ENCODE measurements at regions not wholly inside any gene's neighbourhood (a gene's known extent, or its start where the extent isn't known, plus 50 kb on each side); places are given as distances from the start of the nearest gene placed in this dataset.

- no peak for DNase-seq (ENCODE audit: extremely low spot score in 2 of 2)
- Histone ChIP-seq H3K4me3 (no peak overlapping the region), H3K9me3 (no peaks in the 10 kb centered on the region), H3K27ac (no peak overlapping the region), H3K4me1 (no peaks in the 10 kb centered on the region), H3K27me3 (no peaks in the 10 kb centered on the region), H3K36me3 (no peaks in the 10 kb centered on the region)
- intact Hi-C loops (cut with DNase I) = no loop called here
- TF ChIP-seq CTCF (IDR thresholded peaks at IDR 0.05) = no peak
- TF ChIP-seq POLR2AphosphoS5 (IDR thresholded peaks at IDR 0.05; ENCODE audit: insufficient read depth in 1 of 2, low read depth in 1 of 2) = no peak
- no peak for TF ChIP-seq POLR2A (IDR thresholded peaks at IDR 0.05)
Observed at GRCh38 chr18:70840649-70841048, 551.8 kb downstream of the SOCS6 start.

GRCh38 chr18:70827632-70828031 is 538.8 kb downstream of the SOCS6 start:
- no peaks in the 10 kb centered on the region for H3K4me1 ChIP-seq
- H3K27ac ChIP-seq = no peak overlapping the region
- H3K27me3 ChIP-seq = no peaks in the 10 kb centered on the region
- TF ChIP-seq POLR2A (IDR thresholded peaks at IDR 0.05) (no peak), CTCF (IDR thresholded peaks at IDR 0.05) (no peak), POLR2AphosphoS5 (IDR thresholded peaks at IDR 0.05; ENCODE audit: insufficient read depth in 1 of 2, low read depth in 1 of 2) (no peak)
- intact Hi-C loops (cut with DNase I) = no loop called here
- H3K9me3 ChIP-seq = no peaks in the 10 kb centered on the region
- no peaks in the 10 kb centered on the region for H3K36me3 ChIP-seq
- H3K4me3 ChIP-seq = no peak overlapping the region
- no peak for DNase-seq (ENCODE audit: extremely low spot score in 2 of 2)

GRCh38 chr18:70826571-70826970 is 537.7 kb downstream of the SOCS6 start:
- TF ChIP-seq POLR2AphosphoS5 (IDR thresholded peaks at IDR 0.05; ENCODE audit: insufficient read depth in 1 of 2, low read depth in 1 of 2) = no peak
- intact Hi-C loops (cut with DNase I) = no loop called here
- Histone ChIP-seq H3K9me3 (no peaks in the 10 kb centered on the region), H3K4me3 (no peak overlapping the region), H3K4me1 (no peaks in the 10 kb centered on the region), H3K36me3 (no peaks in the 10 kb centered on the region), H3K27ac (no peak overlapping the region), H3K27me3 (no peaks in the 10 kb centered on the region)
- no peak for DNase-seq (ENCODE audit: extremely low spot score in 2 of 2)

- no peak overlapping the region for H3K27ac ChIP-seq
- TF ChIP-seq POLR2AphosphoS5 (IDR thresholded peaks at IDR 0.05; ENCODE audit: insufficient read depth in 1 of 2, low read depth in 1 of 2) = no peak
- no peak for TF ChIP-seq CTCF (IDR thresholded peaks at IDR 0.05)
- TF ChIP-seq POLR2A (IDR thresholded peaks at IDR 0.05) = no peak
- no peaks in the 10 kb centered on the region for H3K9me3 ChIP-seq
- H3K36me3 ChIP-seq = no peaks in the 10 kb centered on the region
- H3K27me3 ChIP-seq = no peaks in the 10 kb centered on the region
- intact Hi-C loops (cut with DNase I) = no loop called here
- DNase-seq (ENCODE audit: extremely low spot score in 2 of 2) = no peak
- no peaks in the 10 kb centered on the region for H3K4me1 ChIP-seq
- no peak overlapping the region for H3K4me3 ChIP-seq
Observed at GRCh38 chr18:70822691-70823090, 533.8 kb downstream of the SOCS6 start.

- no peaks in the 10 kb centered on the region for H3K9me3 ChIP-seq
- DNase-seq (ENCODE audit: extremely low spot score in 2 of 2) = no peak
- TF ChIP-seq POLR2A (IDR thresholded peaks at IDR 0.05) = no peak
- no peak for TF ChIP-seq POLR2AphosphoS5 (IDR thresholded peaks at IDR 0.05; ENCODE audit: insufficient read depth in 1 of 2, low read depth in 1 of 2)
- TF ChIP-seq CTCF (IDR thresholded peaks at IDR 0.05) = no peak
- H3K36me3 ChIP-seq = no peaks in the 10 kb centered on the region
- intact Hi-C loops (cut with DNase I) = no loop called here
- H3K27ac ChIP-seq = no peak overlapping the region
- no peaks in the 10 kb centered on the region for H3K4me1 ChIP-seq
- H3K27me3 ChIP-seq = no peaks in the 10 kb centered on the region
- no peak overlapping the region for H3K4me3 ChIP-seq
Observed at GRCh38 chr18:70822117-70822516, 533.3 kb downstream of the SOCS6 start.
